Pancreas (tissue), 10 donors: ENCODE measurements at regions not wholly inside any gene's neighbourhood (a gene's known extent, or its start where the extent isn't known, plus 50 kb on each side); places are given as distances from the start of the nearest gene placed in this dataset.

Experiments used
- ATAC-seq, 4 donors: fragments of 200-7000 bp; cut with Tn5 transposase; one replicate each; pipeline versions ENCODE4 v1.8.0 to v1.9.1; 2020; ENCODE audit warnings: mild to moderate bottlenecking in 4 of 4, moderate library complexity in 4 of 4
- DNase-seq, 6 donors: peaks; one replicate each; pipeline ENCODE4 v3.0.0-alpha.2; 2020
- FAIRE-seq: peaks from 2 replicates; lab custom pipeline; 2012; peaks lifted over from hg19 to GRCh38; lab: Jason Lieb, UNC
- H3K27ac ChIP-seq, 4 donors: fragments of 200-600 bp; sonication (generic); 1 replicate in 3 of 4; 2 replicates in 1 of 4; pipeline versions ENCODE4 v1.5.0 to v1.8.0; 2020
- H3K27me3 ChIP-seq, 4 donors: fragments of 200-600 bp; one replicate each; pipeline ENCODE4 v1.8.0; 2021
- H3K36me3 ChIP-seq, 3 donors: fragments of 200-600 bp; sonication (generic) in 1 of 3; one replicate each; pipeline versions ENCODE4 v1.5.0 to v1.8.0; 2020 to 2021
- H3K4me1 ChIP-seq, 3 donors: fragments of 200-600 bp; one replicate each; pipeline ENCODE4 v1.8.0; 2021
- H3K4me3 ChIP-seq, 4 donors: fragments of 200-600 bp; sonication (generic) in 2 of 4; one replicate each; pipeline versions ENCODE4 v1.5.0 to v1.8.0; 2020 to 2021
- H3K9me3 ChIP-seq, 4 donors: fragments of 200-600 bp; one replicate each; pipeline ENCODE4 v1.8.0; 2021
- WGBS, 2 donors: extraction: QIAGEN DNeasy Blood & Tissue Kit; methylation state at CpG; one replicate each; pipeline ENCODE4 v1.1.7; 2013; 5-methylcytosine and 5-hydroxymethylcytosine counted together
- intact Hi-C, 3 donors: fragments of 100-400 bp; cut with DNase I; formaldehyde crosslinking; loops; one replicate each; pipeline versions ENCODE4 v1.11.1 to v1.14.2; 2022
- TF ChIP-seq, protein P1 (sequence below), 4 donors: fragments of 200-600 bp; sonication (generic) in 3 of 4; IDR thresholded peaks; one replicate each; pipeline versions ENCODE4 v1.5.0 to v1.8.0; 2021; ENCODE audit warnings: antibody characterized with exemption in 4 of 4
- donor health status: healthy with polysubstance abuse.
- donor health status: DM: no; HTN: no; CAD: no; lungs with moderate emphysema.
- donor health status: DM: no; HTN: no; CAD: no.
- donor health status: control.
- donor health status: control.
- donor health status: Bipolar disorder and iron deficiency.
- donor health status: DM: yes; HTN: yes; CAD: no.
- donor health status: DM: no; HTN: no; CAD: no.
- donor health status: DM: no; HTN: no; CAD: no.
- donor health status: DM: yes; HTN: yes; CAD: no.

DNA sequence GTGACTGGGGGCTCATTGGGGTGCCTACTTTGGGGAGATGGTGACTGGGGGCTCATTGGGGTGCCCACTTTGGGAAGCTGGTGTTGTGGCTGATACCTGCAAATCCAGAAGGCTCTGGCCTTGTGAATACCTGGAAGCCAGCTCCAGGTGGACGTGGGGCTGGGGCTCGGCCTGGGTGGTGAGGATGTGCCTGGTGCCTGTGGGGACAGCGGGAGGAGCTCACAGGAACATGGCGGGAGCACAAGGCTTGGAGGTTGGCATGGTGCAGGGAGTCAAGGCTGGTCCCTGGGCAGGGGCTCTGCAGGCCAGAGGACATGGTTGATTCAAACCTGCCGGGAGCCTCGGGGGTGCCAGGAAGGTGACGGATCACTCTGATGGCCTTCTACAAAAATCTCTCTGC, 1165.7 kb downstream of the BRD1 start:
- 62 to 70% methylated on average over 7 of the region's 7 CpGs for WGBS, 2 donors
- FAIRE-seq (no peak), DNase-seq (peak in 2 of 6 donors; percentile 3 to 44)

DNA sequence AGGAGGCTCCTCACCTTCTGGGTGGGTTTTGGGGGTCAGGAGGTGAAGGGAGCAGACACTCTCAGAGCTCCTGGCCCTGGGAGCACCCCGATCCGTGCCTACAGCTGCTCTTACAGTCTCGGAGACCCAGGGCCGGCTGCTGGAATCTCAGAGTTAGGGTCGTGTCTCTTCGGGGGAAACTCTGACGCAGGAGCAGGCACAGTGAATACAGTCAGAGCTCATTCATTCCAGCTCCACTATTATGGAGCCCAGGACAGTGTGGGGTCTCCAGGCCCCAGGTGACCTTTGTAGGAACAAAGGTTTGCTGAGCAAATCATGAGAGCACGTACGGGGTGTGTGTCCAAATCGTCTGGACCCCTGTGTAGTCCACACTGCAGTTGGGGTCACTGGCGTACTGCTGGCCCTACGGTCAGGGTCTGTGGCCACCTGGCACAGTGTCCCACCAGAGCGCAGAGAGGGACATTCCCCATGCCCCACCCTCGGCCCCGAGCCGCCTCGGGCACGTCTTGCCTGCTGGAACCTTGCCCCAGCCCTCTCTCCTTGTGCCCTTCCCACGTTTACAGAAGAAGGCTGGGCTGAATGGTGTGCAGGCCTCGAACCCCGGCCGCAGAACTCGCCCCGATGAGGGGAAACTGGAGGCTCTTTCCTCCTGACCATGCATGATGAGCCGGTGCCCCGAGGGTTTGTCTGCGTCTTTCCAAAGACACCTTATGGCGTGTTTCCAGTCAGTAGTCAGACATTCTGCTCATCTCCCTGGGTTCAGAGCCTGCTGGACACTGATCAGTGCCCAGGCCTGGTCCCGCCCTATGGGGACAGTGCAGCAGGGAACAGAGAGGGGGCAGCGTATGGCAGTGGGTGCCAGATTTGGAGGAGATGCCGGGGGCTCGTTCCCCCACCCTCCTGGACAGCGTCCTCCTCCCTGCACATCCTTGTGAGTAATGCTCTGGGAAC, 1166.6 kb downstream of the BRD1 start:
- no peaks in the 10 kb centered on the region for H3K4me1 ChIP-seq
- no peaks in the 10 kb centered on the region for H3K9me3 ChIP-seq
- no peak for ATAC-seq
- H3K36me3 ChIP-seq, result no peaks in the 10 kb centered on the region
- H3K4me3 ChIP-seq, result no peak overlapping the region
- H3K27ac ChIP-seq, result no peak overlapping the region
- H3K27me3 ChIP-seq, result no peaks in the 10 kb centered on the region
- TF ChIP-seq, protein P1, sequence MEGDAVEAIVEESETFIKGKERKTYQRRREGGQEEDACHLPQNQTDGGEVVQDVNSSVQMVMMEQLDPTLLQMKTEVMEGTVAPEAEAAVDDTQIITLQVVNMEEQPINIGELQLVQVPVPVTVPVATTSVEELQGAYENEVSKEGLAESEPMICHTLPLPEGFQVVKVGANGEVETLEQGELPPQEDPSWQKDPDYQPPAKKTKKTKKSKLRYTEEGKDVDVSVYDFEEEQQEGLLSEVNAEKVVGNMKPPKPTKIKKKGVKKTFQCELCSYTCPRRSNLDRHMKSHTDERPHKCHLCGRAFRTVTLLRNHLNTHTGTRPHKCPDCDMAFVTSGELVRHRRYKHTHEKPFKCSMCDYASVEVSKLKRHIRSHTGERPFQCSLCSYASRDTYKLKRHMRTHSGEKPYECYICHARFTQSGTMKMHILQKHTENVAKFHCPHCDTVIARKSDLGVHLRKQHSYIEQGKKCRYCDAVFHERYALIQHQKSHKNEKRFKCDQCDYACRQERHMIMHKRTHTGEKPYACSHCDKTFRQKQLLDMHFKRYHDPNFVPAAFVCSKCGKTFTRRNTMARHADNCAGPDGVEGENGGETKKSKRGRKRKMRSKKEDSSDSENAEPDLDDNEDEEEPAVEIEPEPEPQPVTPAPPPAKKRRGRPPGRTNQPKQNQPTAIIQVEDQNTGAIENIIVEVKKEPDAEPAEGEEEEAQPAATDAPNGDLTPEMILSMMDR (IDR thresholded peaks at IDR 0.05), result no peak
- no peak for FAIRE-seq
- peak in 2 of 6 donors; percentile 10 to 41 for DNase-seq
- intact Hi-C loops, result no loop called here
- 52 to 60% methylated on average over 33 of the region's 33 CpGs for WGBS, 2 donors

More for the DNA sequence above, 1165.7 kb downstream of the BRD1 start:
- H3K27ac ChIP-seq, result no peak overlapping the region
- TF ChIP-seq, protein P1 (IDR thresholded peaks at IDR 0.05), result no peak
- no peaks in the 10 kb centered on the region for H3K9me3 ChIP-seq
- no peak overlapping the region for H3K4me3 ChIP-seq
- no peaks in the 10 kb centered on the region for H3K36me3 ChIP-seq
- no peak for ATAC-seq
- no peaks in the 10 kb centered on the region for H3K4me1 ChIP-seq
- no peaks in the 10 kb centered on the region for H3K27me3 ChIP-seq
- intact Hi-C loops, result no loop called here

DNA sequence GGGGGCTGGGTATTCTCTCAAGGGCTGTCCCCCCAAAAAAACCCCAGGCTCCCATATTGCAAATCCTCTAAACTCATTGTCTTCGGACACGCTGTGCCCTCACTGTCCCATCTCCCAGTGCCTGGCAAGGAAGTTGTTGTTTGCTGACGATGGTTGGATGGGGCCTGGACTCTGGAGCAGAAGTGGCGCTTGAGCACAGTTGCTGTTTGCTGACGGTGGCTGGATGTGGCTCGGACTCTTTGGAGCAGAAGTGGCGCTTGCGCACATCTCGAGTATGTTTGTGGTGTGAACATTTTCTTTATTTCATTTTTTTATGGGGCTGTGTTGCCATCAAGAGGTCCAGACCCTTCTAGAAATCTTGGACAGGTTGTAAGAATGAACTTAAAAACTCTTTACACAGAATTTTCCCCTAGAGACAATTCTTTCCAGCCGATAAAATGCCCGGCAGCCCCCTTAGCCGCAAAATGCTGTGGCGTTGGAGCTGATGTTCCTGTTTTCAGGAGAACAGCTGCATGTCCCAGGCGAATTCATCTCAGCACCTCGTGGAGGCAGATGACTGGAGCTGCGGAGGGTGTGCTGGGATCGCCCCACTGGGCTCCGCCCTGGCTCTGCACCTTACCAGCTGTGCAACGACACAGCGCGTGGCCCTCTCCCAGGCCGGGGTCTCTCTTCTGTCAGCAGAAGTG, 1167.4 kb downstream of the BRD1 start:
- intact Hi-C loops, result no loop called here
- Histone ChIP-seq H3K36me3 (no peaks in the 10 kb centered on the region), H3K4me1 (no peaks in the 10 kb centered on the region), H3K4me3 (no peak overlapping the region), H3K9me3 (no peaks in the 10 kb centered on the region), H3K27me3 (no peaks in the 10 kb centered on the region), H3K27ac (no peak overlapping the region)
- 64 to 68% methylated on average over 22 of the region's 22 CpGs for WGBS, 2 donors
- DNase-seq (peak in 1 of 6 donors; percentile 16), ATAC-seq (no peak), FAIRE-seq (no peak)
- TF ChIP-seq, protein P1 (IDR thresholded peaks at IDR 0.05), result no peak

GRCh38 chr22:48659404-48659996, 1168.2 kb downstream of the BRD1 start:
- intact Hi-C loops, result no loop called here
- WGBS, 2 donors, result 72 to 79% methylated on average over 8 of the region's 8 CpGs
- TF ChIP-seq, protein P1 (IDR thresholded peaks at IDR 0.05), result no peak

More at GRCh38 chr22:48659404-48659996, 1168.2 kb downstream of the BRD1 start:
- ATAC-seq (no peak), FAIRE-seq (no peak), DNase-seq (peak in 1 of 6 donors; percentile 22)
- no peaks in the 10 kb centered on the region for H3K27me3 ChIP-seq
- no peaks in the 10 kb centered on the region for H3K36me3 ChIP-seq
- H3K27ac ChIP-seq, result no peak overlapping the region
- H3K4me3 ChIP-seq, result no peak overlapping the region
- H3K9me3 ChIP-seq, result no peaks in the 10 kb centered on the region
- H3K4me1 ChIP-seq, result no peaks in the 10 kb centered on the region
